ENCODE measurements at regions not wholly inside any gene's neighbourhood (a gene's known extent, or its start where the extent isn't known, plus 50 kb on each side); places are given as distances from the start of the nearest gene placed in this dataset.

DNA sequence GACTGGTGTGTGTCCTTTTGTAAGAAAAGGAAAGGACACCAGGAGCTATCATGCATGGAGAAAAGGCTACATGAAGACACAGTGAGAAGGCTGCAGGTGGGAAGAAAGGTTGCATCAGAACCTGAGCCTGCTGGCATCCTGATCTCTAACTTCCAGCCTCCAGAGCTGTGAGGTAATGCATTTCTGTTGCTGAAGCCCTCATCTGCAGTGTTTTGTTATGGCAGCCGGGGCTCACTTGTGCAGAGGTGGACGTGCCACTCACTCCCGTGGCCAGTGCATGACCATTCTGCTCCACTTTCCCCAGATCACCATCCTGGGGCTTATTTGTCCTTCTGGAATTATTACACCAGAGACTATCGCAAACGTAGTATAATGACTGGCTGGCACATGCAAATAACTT is 155.3 kb downstream of the IRS2 start:
- no peak overlapping the region for H2BK5ac ChIP-seq (ENCODE audit: insufficient read length, low read length)
- H2BK15ac ChIP-seq (ENCODE audit: low read depth, low read length) = no peak overlapping the region
- H3K4ac ChIP-seq (ENCODE audit: low read depth, low read length) = no peak overlapping the region
- H3K56ac ChIP-seq (ENCODE audit: insufficient read length, low read depth, low read length) = no peak overlapping the region
- no peak overlapping the region for H3K4me3 Mint-ChIP-seq
- H3K79me2 ChIP-seq (ENCODE audit: insufficient read depth, low read length) = no peaks in the 10 kb centered on the region
- H2AFZ ChIP-seq (ENCODE audit: low read length) = no peak overlapping the region
- H3K23ac ChIP-seq (ENCODE audit: insufficient read length, low read depth, low read length) = no peak overlapping the region
- no peak overlapping the region for H3T11ph ChIP-seq (ENCODE audit: low read length)
- no peak overlapping the region for H2AK5ac ChIP-seq (ENCODE audit: insufficient read length, low read length)
- peaks cover 13 to 14% of the 10 kb centered on the region in 2 experiments for H3K4me1 Mint-ChIP-seq
- no CpG with 5 or more reads among the region's 5 CpGs for WGBS (ENCODE audit: extremely low coverage, insufficient read length, low lambda C conversion rate)
- H4K91ac ChIP-seq (ENCODE audit: insufficient read length, low read depth, low read length) = no peak overlapping the region
- no peak overlapping the region for H3K18ac ChIP-seq (ENCODE audit: insufficient read length, low read depth, low read length)
- no peaks in the 10 kb centered on the region for H3K79me1 ChIP-seq (ENCODE audit: insufficient read depth, low read depth, low read length, poor library complexity, severe bottlenecking)
- H4K20me1 ChIP-seq (ENCODE audit: control insufficient read depth, insufficient read depth, insufficient read length) = no peaks in the 10 kb centered on the region
- H3K27ac ChIP-seq (ENCODE audit: insufficient read length, low read depth, low read length) = no peak overlapping the region
- H3K9me3 Mint-ChIP-seq = peaks cover 5% of the 10 kb centered on the region in 2 experiments; a peak in 3 of 5 replicates
- H3K36me3 Mint-ChIP-seq (ENCODE audit: insufficient read depth in 1 of 3, low read depth in 3 of 3) = peaks cover 3 to 12% (median 4%) of the 10 kb centered on the region in 3 experiments; a peak in 4 of 7 replicates
- H3K27ac Mint-ChIP-seq = no peak overlapping the region
- H3K23me2 ChIP-seq (ENCODE audit: insufficient read length, low read depth, low read length, poor library complexity, severe bottlenecking) = no peaks in the 10 kb centered on the region
- no peak overlapping the region for H4K5ac ChIP-seq (ENCODE audit: insufficient read length, low read depth, low read length)
- no peaks in the 10 kb centered on the region; the same call in 1 of the 2 replicates for H3K27me3 Mint-ChIP-seq (ENCODE audit: low read depth)
- no peak for TF ChIP-seq CTCF (conservative IDR thresholded peaks at IDR 0.05)
- no peak overlapping the region for H4K8ac ChIP-seq (replicated peaks; ENCODE audit: insufficient read length, low read depth, low read length)
- no peak overlapping the region for H2BK120ac ChIP-seq (ENCODE audit: low read depth, low read length, poor library complexity, severe bottlenecking)
- H3K9me3 ChIP-seq (ENCODE audit: control insufficient read depth, low read depth, low read length) = no peaks in the 10 kb centered on the region
- no peak overlapping the region for H2BK20ac ChIP-seq (ENCODE audit: low read depth, low read length, poor library complexity, severe bottlenecking)
- H3K14ac ChIP-seq (ENCODE audit: insufficient read depth, low read length) = no peak overlapping the region
- H2BK12ac ChIP-seq (ENCODE audit: insufficient read length, low read depth, low read length) = no peak overlapping the region
- no peaks in the 10 kb centered on the region; the same call in 1 of the 2 replicates for H3K4me1 ChIP-seq (ENCODE audit: insufficient read depth, low read length)
- no peaks in the 10 kb centered on the region for H3K27me3 ChIP-seq (ENCODE audit: insufficient read depth, low read length)
- no peak overlapping the region for H3K4me2 ChIP-seq (ENCODE audit: insufficient read depth, insufficient read length, low read length)
- no peak for DNase-seq
- H3K9ac ChIP-seq (ENCODE audit: extremely low read depth, insufficient read length, low read length) = no peak overlapping the region

Data from H9 (cell line).